H7 (cell line): ENCODE measurements at regions not wholly inside any gene's neighbourhood (a gene's known extent, or its start where the extent isn't known, plus 50 kb on each side); places are given as distances from the start of the nearest gene placed in this dataset.
"Not testable (repeated sequence)": the region's sequence is repeated elsewhere in the genome, so short reads cannot be mapped to it uniquely, and the experiment has no call there.

ENCODE experiments used
- DNase-seq: peaks from one replicate; pipeline ENCODE4 v3.0.0; 2012
- H3K27me3 ChIP-seq: 2 replicates; pipeline ENCODE4 v1.6.0; 2011; ENCODE audit warnings: mild to moderate bottlenecking, low read length; ENCODE audit not compliant: control insufficient read depth, insufficient read depth
- H3K36me3 ChIP-seq: replicated peaks from 2 replicates; pipeline ENCODE4 v1.5.1; 2011; ENCODE audit warnings: low read length; ENCODE audit not compliant: control insufficient read depth, insufficient read depth
- H3K4me3 ChIP-seq: 2 replicates; pipeline ENCODE4 v1.5.1; 2011; ENCODE audit warnings: low read depth, mild to moderate bottlenecking, control low read depth, low read length, moderate library complexity; ENCODE audit not compliant: insufficient read depth

DNA sequence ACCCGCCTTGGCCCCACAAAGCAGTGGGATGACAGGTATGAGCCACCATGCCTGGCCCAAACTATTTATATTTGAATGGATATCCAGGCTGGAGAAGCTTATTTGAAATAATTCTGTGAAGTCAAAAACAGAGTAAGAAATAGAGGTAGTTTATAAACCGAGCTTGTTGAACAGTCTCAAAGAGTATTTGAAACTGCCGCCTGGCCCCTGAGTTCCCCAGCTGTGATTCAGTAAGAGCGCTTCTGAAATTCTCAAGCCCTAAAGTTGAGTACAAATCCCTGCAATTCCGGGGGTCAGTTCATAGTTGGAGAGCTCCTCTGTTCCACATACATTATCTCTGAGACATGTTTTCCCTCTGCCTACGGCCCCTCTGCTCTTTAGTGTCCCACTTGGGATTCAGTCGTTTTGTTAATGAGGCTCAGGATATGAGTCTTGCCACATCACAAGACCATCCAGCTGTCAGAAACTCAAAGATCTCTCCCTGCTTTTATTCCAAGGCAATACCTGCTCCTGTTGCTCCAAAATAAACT lies 127.8 kb downstream of the SOD2 start:
- Histone ChIP-seq H3K36me3 (no peaks in the 10 kb centered on the region), H3K27me3 (no peaks in the 10 kb centered on the region), H3K4me3 (no peak overlapping the region)
- DNase-seq = no peak

GRCh38 chr6:159564456-159564855 lies 128.6 kb downstream of the SOD2 start:
- no peak for DNase-seq
- Histone ChIP-seq H3K27me3 (no peaks in the 10 kb centered on the region), H3K4me3 (no peak overlapping the region), H3K36me3 (no peaks in the 10 kb centered on the region)

DNA sequence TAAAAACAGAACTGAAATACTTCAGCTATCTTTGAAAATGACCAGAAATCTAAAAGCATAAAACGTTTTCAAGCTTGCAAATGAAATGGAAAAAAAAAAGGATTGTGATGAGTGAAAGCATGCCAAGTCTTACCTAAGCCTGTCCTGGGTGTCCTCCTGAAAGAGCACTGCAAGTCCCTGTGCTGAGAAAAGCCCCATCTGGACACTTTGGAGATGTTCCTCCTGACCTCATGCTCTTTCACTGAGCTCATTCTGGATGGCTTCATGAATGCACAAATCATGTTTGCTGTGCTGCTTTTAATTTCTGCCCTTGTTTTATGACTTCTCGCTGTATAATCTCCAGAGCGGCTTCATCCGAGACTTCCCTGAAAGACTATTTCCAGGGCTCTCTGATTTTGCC lies 136.0 kb downstream of the SOD2 start:
- no peak for DNase-seq
- no peaks in the 10 kb centered on the region for H3K36me3 ChIP-seq
- no peak overlapping the region for H3K4me3 ChIP-seq
- H3K27me3 ChIP-seq = no peaks in the 10 kb centered on the region

DNA sequence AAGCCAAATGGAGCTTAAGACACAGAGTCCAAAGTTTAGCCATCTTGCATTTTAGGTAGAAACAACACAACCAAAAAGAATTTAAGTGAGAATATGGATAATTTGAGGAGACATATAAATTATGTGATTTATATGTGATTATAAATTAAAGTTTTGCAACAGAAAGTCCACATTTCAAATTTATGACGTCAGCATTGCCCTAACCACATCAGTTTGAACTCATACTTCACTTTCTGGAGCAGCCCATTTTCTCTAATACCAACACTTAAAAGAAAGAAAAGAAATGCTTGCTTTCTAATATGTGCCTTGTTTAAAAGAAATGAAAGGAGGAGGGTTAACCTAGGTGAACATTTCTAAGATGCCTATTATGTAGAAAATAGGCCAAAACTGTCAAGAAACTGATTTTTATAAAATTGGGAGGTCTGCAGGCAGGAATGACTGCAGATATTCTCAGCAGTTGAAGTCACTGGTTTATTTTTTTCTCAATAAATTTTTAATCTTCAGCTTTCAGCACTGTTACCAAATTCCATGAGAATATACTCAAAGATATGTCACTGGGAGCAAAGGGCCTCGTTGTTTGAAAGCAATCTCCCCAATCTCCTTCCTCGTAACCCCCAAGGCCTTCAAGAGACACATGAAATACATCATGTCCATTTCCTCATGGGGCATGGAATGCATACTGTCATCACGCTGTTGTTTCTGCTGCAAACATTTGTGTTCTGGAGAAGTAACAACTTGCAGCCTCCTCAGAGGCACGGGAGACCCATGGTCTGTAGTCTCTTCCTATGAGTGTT lies 137.8 kb downstream of the SOD2 start:
- Histone ChIP-seq H3K4me3 (no peak overlapping the region), H3K27me3 (no peaks in the 10 kb centered on the region), H3K36me3 (no peaks in the 10 kb centered on the region)
- no peak for DNase-seq

DNA sequence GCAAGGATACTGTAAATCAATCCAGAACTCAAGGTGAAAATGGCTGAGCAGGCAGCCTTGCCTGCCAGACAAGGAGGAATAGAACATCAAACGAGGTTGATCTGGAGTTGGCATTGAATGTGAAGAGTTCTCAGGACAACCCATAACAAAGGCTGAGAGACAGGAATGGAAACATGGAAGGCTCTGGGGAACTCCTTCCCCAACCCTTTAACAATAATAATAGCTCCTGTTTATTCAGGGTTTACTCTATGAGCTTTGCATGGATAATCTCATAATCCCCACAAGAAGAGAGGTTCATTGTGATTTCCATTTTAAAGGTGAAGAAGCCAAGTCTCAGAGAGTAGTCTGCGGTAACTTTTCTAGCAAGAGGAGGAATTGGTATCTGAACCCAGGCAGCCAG lies 151.7 kb downstream of the SOD2 start:
- DNase-seq = no peak
- Histone ChIP-seq H3K27me3 (no peaks in the 10 kb centered on the region; the same call in 1 of the 2 replicates), H3K36me3 (no peaks in the 10 kb centered on the region), H3K4me3 (no peak overlapping the region)

GRCh38 chr6:159540883-159541282 lies 152.2 kb downstream of the SOD2 start:
- Histone ChIP-seq H3K4me3 (no peak overlapping the region), H3K36me3 (no peaks in the 10 kb centered on the region), H3K27me3 (no peaks in the 10 kb centered on the region; the same call in 1 of the 2 replicates)
- DNase-seq = no peak

DNA sequence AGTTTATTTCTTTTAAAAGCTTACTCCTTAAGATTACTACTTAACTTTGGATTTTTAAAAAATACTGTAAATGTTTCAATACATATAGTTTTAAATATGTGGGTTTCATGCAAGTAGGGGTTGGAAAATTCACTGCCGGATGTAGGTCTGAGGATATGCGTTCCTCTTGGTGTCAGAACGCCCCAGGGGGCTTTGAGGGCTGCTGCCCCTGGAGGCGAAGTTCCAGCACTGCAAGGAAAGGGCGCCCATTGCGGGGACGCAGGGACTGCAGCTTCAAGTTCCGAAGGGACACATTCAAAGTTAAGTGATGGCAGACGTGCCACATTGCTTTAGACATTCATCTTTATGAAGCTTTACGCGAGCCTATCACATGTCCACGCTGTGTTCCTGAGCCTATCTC lies 152.9 kb downstream of the SOD2 start:
- DNase-seq = peak; percentile 66

GRCh38 chr6:159538031-159538430 lies 155.0 kb downstream of the SOD2 start:
- not testable (repeated sequence) for H3K36me3 ChIP-seq, DNase-seq

More for the DNA sequence above, 152.9 kb downstream of the SOD2 start:
- no peaks in the 10 kb centered on the region for H3K36me3 ChIP-seq
- no peaks in the 10 kb centered on the region; the same call in 1 of the 2 replicates for H3K27me3 ChIP-seq
- H3K4me3 ChIP-seq = no peak overlapping the region

GRCh38 chr6:159535656-159536350 lies 157.2 kb downstream of the SOD2 start:
- no peak for DNase-seq
- Histone ChIP-seq H3K27me3 (no peaks in the 10 kb centered on the region; the same call in 1 of the 2 replicates), H3K36me3 (no peaks in the 10 kb centered on the region)

More at GRCh38 chr6:159538031-159538430, 155.0 kb downstream of the SOD2 start:
- not testable (repeated sequence) for H3K4me3 ChIP-seq, H3K27me3 ChIP-seq

GRCh38 chr6:159533568-159533967 lies 159.5 kb downstream of the SOD2 start:
- no peak for DNase-seq
- H3K36me3 ChIP-seq = no peaks in the 10 kb centered on the region
- H3K27me3 ChIP-seq = no peaks in the 10 kb centered on the region; the same call in 1 of the 2 replicates
- no peak overlapping the region for H3K4me3 ChIP-seq

More at GRCh38 chr6:159535656-159536350, 157.2 kb downstream of the SOD2 start:
- H3K4me3 ChIP-seq = no peak overlapping the region

DNA sequence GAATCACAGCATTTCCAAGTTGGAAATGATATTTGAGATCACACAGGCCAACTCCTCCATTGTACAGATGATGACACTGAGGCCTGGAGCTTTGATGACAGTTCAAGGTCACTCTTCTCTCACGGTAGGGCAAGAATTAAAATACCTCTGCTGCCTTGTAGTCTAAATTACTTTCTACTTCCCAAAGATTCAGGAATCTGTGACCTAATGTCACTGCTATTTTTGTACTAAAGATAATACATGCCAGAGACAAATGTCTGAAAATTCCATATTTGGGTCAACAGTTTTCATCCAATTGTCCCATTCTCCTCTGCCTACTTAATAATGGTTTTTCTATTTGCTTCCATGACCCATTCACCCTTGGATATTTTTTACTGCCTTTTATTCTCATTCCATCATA lies 160.0 kb downstream of the SOD2 start:
- no peak overlapping the region for H3K4me3 ChIP-seq
- no peaks in the 10 kb centered on the region for H3K36me3 ChIP-seq
- H3K27me3 ChIP-seq = no peaks in the 10 kb centered on the region; the same call in 1 of the 2 replicates
- DNase-seq = no peak

GRCh38 chr6:159532155-159532554 lies 160.9 kb downstream of the SOD2 start:
- peak; percentile 44 for DNase-seq
- Histone ChIP-seq H3K27me3 (no peaks in the 10 kb centered on the region; the same call in 1 of the 2 replicates), H3K4me3 (no peak overlapping the region), H3K36me3 (no peaks in the 10 kb centered on the region)

DNA sequence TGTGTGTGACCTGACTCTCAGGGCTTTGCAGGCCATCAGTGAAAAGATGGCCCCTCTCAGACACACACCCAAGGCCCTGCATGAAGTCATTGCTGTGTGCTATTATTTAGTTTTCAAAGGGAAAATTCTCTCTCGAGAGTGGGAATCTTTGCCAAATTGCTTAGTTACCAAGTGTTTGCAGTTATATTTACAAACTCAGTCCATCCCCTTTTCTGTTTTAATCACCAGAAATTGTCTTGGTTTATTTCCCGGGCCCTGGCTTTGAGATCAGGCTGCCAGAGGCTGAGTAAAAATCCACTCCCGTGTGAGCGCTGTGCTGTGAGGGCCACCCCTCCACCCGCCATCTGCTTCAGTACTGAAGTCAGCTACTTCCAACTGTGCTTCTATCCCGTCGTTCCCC lies 163.1 kb downstream of the SOD2 start:
- H3K27me3 ChIP-seq = no peaks in the 10 kb centered on the region; the same call in 1 of the 2 replicates
- DNase-seq = no peak
- no peaks in the 10 kb centered on the region for H3K36me3 ChIP-seq
- H3K4me3 ChIP-seq = no peak overlapping the region

- no peak overlapping the region for H3K4me3 ChIP-seq
- no peaks in the 10 kb centered on the region for H3K36me3 ChIP-seq
- no peaks in the 10 kb centered on the region for H3K27me3 ChIP-seq
- peak; percentile 68 for DNase-seq
Observed at GRCh38 chr6:159527351-159527750, 165.7 kb downstream of the SOD2 start.
